MM.1S (cell line): ENCODE measurements at regions not wholly inside any gene's neighbourhood (a gene's known extent, or its start where the extent isn't known, plus 50 kb on each side); places are given as distances from the start of the nearest gene placed in this dataset.
"Not testable (repeated sequence)": the region's sequence is repeated elsewhere in the genome, so short reads cannot be mapped to it uniquely, and the experiment has no call there.

Experiments used
- DNase-seq: peaks from one replicate; pipeline ENCODE4 v3.0.0-alpha.2; 2015
- H2AFZ ChIP-seq: fragments of 300-600 bp; sonication (generic); 2 replicates; pipeline ENCODE4 v1.6.0; 2016; ENCODE audit warnings: antibody characterized with exemption, low read length
- H3F3A ChIP-seq: fragments of 300-600 bp; sonication (generic); 2 replicates; pipeline ENCODE4 v1.6.1; 2016; ENCODE audit warnings: mild to moderate bottlenecking, antibody characterized with exemption, low read length, moderate library complexity, mixed read lengths; ENCODE audit not compliant: insufficient read depth
- H3K27ac ChIP-seq: fragments of 300-600 bp; sonication (generic); 2 replicates; pipeline ENCODE4 v1.5.1; 2016; ENCODE audit warnings: mild to moderate bottlenecking, low read length
- H3K27me3 ChIP-seq: fragments of 300-600 bp; sonication (generic); replicated peaks from 2 replicates; pipeline ENCODE4 v1.6.0; 2016; ENCODE audit warnings: low read length; ENCODE audit not compliant: insufficient read depth
- H3K36me3 ChIP-seq: fragments of 300-600 bp; sonication (generic); replicated peaks from 2 replicates; pipeline ENCODE4 v1.6.1; 2016; ENCODE audit warnings: mild to moderate bottlenecking, low read length, mixed read lengths; ENCODE audit not compliant: insufficient read depth
- H3K4me1 ChIP-seq: fragments of 300-600 bp; sonication (generic); 2 replicates; pipeline ENCODE4 v1.6.1; 2016; ENCODE audit warnings: low read length, mixed read lengths
- H3K4me2 ChIP-seq: fragments of 300-600 bp; sonication (generic); 2 replicates; pipeline ENCODE4 v1.6.0; 2016; ENCODE audit warnings: low read depth, low read length
- H3K4me3 ChIP-seq: fragments of 300-600 bp; sonication (generic); 2 replicates; pipeline ENCODE4 v1.5.1; 2016; ENCODE audit warnings: low read length, mixed read lengths
- H3K79me2 ChIP-seq: fragments of 300-600 bp; sonication (generic); 2 replicates; pipeline ENCODE4 v1.6.1; 2016; ENCODE audit warnings: mixed run types, low read length, mixed read lengths
- H3K9ac ChIP-seq: fragments of 300-600 bp; sonication (generic); 2 replicates; pipeline ENCODE4 v1.6.1; 2016; ENCODE audit warnings: low read length, mixed read lengths
- H3K9me2 ChIP-seq: fragments of 300-600 bp; sonication (generic); replicated peaks from 2 replicates; pipeline ENCODE4 v1.6.1; 2016; ENCODE audit warnings: mild to moderate bottlenecking, low read length, mixed read lengths; ENCODE audit not compliant: insufficient read depth
- H3K9me3 ChIP-seq: fragments of 300-600 bp; sonication (generic); replicated peaks from 2 replicates; pipeline ENCODE4 v1.6.1; 2016; ENCODE audit warnings: mild to moderate bottlenecking, low read length, mixed read lengths; ENCODE audit not compliant: insufficient read depth
- H4K20me1 ChIP-seq: fragments of 300-600 bp; sonication (generic); 2 replicates; pipeline ENCODE4 v1.6.1; 2016; ENCODE audit warnings: mild to moderate bottlenecking, low read length, moderate library complexity, mixed read lengths; ENCODE audit not compliant: insufficient read depth
- EZH2 ChIP-seq: fragments of 300-600 bp; sonication (generic); optimal IDR thresholded peaks from 2 replicates; pipeline ENCODE3; 2017; ENCODE audit warnings: low read depth, mild to moderate bottlenecking, antibody characterized with exemption, low read length, mixed read lengths
- EZH2phosphoT487 ChIP-seq: fragments of 300-600 bp; sonication (generic); IDR thresholded peaks from 2 replicates; pipeline ENCODE4 v1.6.1; 2018; ENCODE audit warnings: antibody characterized with exemption, low read length
- TF ChIP-seq, protein P1 (sequence below): fragments of 300-600 bp; sonication (generic); IDR thresholded peaks from 2 replicates; pipeline ENCODE4 v1.5.1; 2016; ENCODE audit warnings: antibody characterized with exemption, low read length, mixed read lengths

DNA sequence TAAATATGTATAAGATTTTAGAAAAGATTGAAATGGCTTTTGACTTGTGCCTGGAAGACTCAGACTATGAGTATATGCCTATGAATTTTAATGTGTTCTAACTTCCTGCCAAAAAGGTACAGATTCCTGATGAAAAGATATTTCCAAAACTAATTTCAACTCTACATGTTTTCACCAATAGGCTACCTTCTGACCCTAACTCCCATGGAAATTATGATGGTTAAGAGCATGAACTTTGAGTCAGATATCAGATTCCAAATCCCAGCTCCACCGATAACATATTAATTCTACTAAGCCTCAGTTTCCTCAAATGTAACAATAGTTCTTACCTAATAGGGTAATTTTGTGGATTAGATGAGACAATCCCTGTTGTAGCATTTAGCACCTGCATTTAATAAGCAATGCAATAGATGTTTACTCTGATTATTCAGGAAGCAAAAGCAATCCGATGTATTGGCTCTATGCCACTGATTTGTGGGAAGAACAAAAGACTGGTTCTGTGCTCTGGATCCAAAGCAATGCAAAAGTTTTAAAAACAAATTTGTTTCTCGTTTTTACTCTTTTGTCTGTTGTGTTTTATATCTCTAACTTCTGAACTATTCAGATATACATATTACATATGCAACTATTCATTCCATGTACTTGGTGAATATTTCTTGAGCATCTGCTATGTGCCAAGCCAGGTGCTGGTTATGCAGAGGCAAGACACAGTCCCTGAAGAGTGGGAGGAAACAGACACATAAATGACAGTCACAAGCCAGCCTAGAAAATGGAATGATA is 115.4 kb downstream of the GATA6 start:
- Histone ChIP-seq H3K36me3 (no peaks in the 10 kb centered on the region), H3K9ac (no peak overlapping the region), H3K4me3 (no peak overlapping the region), H4K20me1 (no peaks in the 10 kb centered on the region), H3K9me2 (no peaks in the 10 kb centered on the region), H3K9me3 (no peaks in the 10 kb centered on the region), H3K4me1 (no peaks in the 10 kb centered on the region), H3K4me2 (no peak overlapping the region), H3K79me2 (no peaks in the 10 kb centered on the region), H3F3A (no peaks in the 10 kb centered on the region), H3K27ac (no peak overlapping the region), H3K27me3 (no peaks in the 10 kb centered on the region), H2AFZ (no peak overlapping the region)
- DNase-seq, result no peak
- TF ChIP-seq, protein P1, sequence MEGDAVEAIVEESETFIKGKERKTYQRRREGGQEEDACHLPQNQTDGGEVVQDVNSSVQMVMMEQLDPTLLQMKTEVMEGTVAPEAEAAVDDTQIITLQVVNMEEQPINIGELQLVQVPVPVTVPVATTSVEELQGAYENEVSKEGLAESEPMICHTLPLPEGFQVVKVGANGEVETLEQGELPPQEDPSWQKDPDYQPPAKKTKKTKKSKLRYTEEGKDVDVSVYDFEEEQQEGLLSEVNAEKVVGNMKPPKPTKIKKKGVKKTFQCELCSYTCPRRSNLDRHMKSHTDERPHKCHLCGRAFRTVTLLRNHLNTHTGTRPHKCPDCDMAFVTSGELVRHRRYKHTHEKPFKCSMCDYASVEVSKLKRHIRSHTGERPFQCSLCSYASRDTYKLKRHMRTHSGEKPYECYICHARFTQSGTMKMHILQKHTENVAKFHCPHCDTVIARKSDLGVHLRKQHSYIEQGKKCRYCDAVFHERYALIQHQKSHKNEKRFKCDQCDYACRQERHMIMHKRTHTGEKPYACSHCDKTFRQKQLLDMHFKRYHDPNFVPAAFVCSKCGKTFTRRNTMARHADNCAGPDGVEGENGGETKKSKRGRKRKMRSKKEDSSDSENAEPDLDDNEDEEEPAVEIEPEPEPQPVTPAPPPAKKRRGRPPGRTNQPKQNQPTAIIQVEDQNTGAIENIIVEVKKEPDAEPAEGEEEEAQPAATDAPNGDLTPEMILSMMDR, result no peak
- TF ChIP-seq EZH2phosphoT487 (no peak), EZH2 (no peak)

- not testable (repeated sequence) for H3K9me2 ChIP-seq, H4K20me1 ChIP-seq, H3K9ac ChIP-seq, H3K27me3 ChIP-seq, H3K4me3 ChIP-seq, H3K4me2 ChIP-seq, DNase-seq, H3K4me1 ChIP-seq, H3K36me3 ChIP-seq, H3K27ac ChIP-seq, H3F3A ChIP-seq, H3K9me3 ChIP-seq, H2AFZ ChIP-seq, H3K79me2 ChIP-seq
These were observed 114.5 kb downstream of the GATA6 start for GRCh38 chr18:22283855-22284254.

DNA sequence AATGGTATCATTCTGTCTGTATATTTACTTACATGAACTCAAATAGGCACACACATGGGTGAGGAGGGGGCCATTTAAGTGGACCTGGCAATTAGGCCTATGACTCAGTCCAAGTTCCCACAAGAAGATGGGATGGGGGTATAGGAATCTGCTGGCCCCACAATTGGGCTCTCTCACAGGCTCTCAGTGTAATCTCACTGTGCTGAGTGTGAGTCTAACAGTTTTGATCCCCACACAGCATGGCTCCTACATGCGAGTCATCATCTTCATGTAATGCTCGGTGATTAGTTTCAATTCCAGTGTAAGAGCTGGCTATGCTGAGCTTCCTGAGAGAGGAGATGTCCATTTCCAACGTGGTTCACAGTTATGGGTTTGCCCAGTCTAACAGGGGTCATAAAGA is 114.0 kb downstream of the GATA6 start:
- Histone ChIP-seq H3K27me3 (no peaks in the 10 kb centered on the region), H3K9me3 (no peaks in the 10 kb centered on the region), H3K4me1 (no peaks in the 10 kb centered on the region), H3K36me3 (no peaks in the 10 kb centered on the region), H4K20me1 (no peaks in the 10 kb centered on the region), H3K9me2 (no peaks in the 10 kb centered on the region), H3F3A (no peaks in the 10 kb centered on the region), H3K4me2 (no peak overlapping the region), H3K79me2 (no peaks in the 10 kb centered on the region), H2AFZ (no peak overlapping the region), H3K9ac (no peak overlapping the region), H3K27ac (no peak overlapping the region), H3K4me3 (no peak overlapping the region)
- TF ChIP-seq, protein P1, result no peak
- TF ChIP-seq EZH2 (no peak), EZH2phosphoT487 (no peak)
- no peak for DNase-seq

GRCh38 chr18:22283116-22283395 is 113.7 kb downstream of the GATA6 start:
- Histone ChIP-seq H3K4me2 (no peak overlapping the region), H3K9ac (no peak overlapping the region), H3F3A (no peaks in the 10 kb centered on the region), H4K20me1 (no peaks in the 10 kb centered on the region), H3K27me3 (no peaks in the 10 kb centered on the region), H3K9me2 (no peaks in the 10 kb centered on the region), H2AFZ (no peak overlapping the region), H3K27ac (no peak overlapping the region), H3K4me1 (no peaks in the 10 kb centered on the region), H3K36me3 (no peaks in the 10 kb centered on the region), H3K79me2 (no peaks in the 10 kb centered on the region), H3K4me3 (no peak overlapping the region), H3K9me3 (no peaks in the 10 kb centered on the region)
- TF ChIP-seq, protein P1, result no peak
- no peak for TF ChIP-seq EZH2phosphoT487
- TF ChIP-seq EZH2, result no peak
- DNase-seq, result no peak
